HEK293 (cell line): ENCODE measurements at regions not wholly inside any gene's neighbourhood (a gene's known extent, or its start where the extent isn't known, plus 50 kb on each side); places are given as distances from the start of the nearest gene placed in this dataset.
A peak's percentile ranks its signal among the peaks of the same experiment; 100 is the strongest.

Source experiments
- CTCF ChIA-PET: fragments of 350-600 bp; formaldehyde crosslinking; extraction: SDS; loops from one replicate; lab custom pipeline; 2021; ENCODE audit warnings: antibody characterized with exemption; lab: Yijun Ruan, JAX
- POLR2A ChIA-PET: fragments of 300-600 bp; formaldehyde crosslinking; extraction: SDS; loops from one replicate; lab custom pipeline; 2020; ENCODE audit warnings: antibody characterized with exemption, inconsistent platforms; lab: Yijun Ruan, JAX
- H3K27ac ChIP-seq: fragments of 200-500 bp; sonication (Bioruptor generic); 2 replicates; pipeline ENCODE4 v1.5.1; 2014; ENCODE audit warnings: low read depth, low read length, control low read depth, inconsistent platforms; ENCODE audit errors: extremely low read depth
- H3K36me3 ChIP-seq, 2 experiments: fragments of 200-500 bp in 1 of 2; sonication (Bioruptor generic) in 1 of 2; 1 replicate in 1 of 2; 2 replicates in 1 of 2; pipeline ENCODE4 v1.5.1; 2014 to 2017; ENCODE audit warnings: inconsistent platforms in 2 of 2, low read length in 2 of 2; ENCODE audit not compliant: control insufficient read depth in 2 of 2, insufficient read depth in 1 of 2
- H3K4me1 ChIP-seq: fragments of 200-500 bp; sonication (Bioruptor generic); 2 replicates; pipeline ENCODE4 v1.5.1; 2014; ENCODE audit warnings: mild to moderate bottlenecking, low read length, inconsistent platforms; ENCODE audit not compliant: control insufficient read depth, insufficient read depth
- H3K4me3 ChIP-seq: 2 replicates; pipeline ENCODE4 v1.5.1; 2011; ENCODE audit warnings: low read depth, mild to moderate bottlenecking, control low read depth, low read length, moderate library complexity
- H3K9me3 ChIP-seq: fragments of 200-500 bp; sonication (Bioruptor generic); 2 replicates; pipeline ENCODE4 v1.5.1; 2014; ENCODE audit warnings: low read depth, low read length, inconsistent platforms; ENCODE audit not compliant: control insufficient read depth, insufficient read depth
- PRDM6 ChIP-seq: fragments of 450-650 bp; formaldehyde crosslinking; IDR thresholded peaks from 2 replicates; pipeline ENCODE4 v1.5.1; 2017; ENCODE audit warnings: missing biosample characterization, missing genetic modification characterization
- SCRT2 ChIP-seq: fragments of 450-650 bp; formaldehyde crosslinking; IDR thresholded peaks from 2 replicates; pipeline ENCODE4 v1.5.1; 2016; ENCODE audit warnings: missing biosample characterization, missing genetic modification characterization
- ZBTB7A ChIP-seq: fragments of 450-650 bp; formaldehyde crosslinking; IDR thresholded peaks from 2 replicates; pipeline ENCODE4 v1.5.1; 2016; ENCODE audit warnings: low read depth, missing biosample characterization, missing genetic modification characterization
- ZFHX2 ChIP-seq: fragments of 450-650 bp; formaldehyde crosslinking; conservative IDR thresholded peaks from 2 replicates; pipeline ENCODE4 v1.5.1; 2016; ENCODE audit warnings: missing biosample characterization, missing genetic modification characterization
- ZFP37 ChIP-seq: fragments of 450-650 bp; formaldehyde crosslinking; IDR thresholded peaks from 2 replicates; pipeline ENCODE4 v1.5.1; 2016; ENCODE audit warnings: missing biosample characterization, missing genetic modification characterization
- ZNF121 ChIP-seq: fragments of 450-650 bp; formaldehyde crosslinking; IDR thresholded peaks from 2 replicates; pipeline ENCODE4 v1.5.1; 2016; ENCODE audit warnings: missing biosample characterization, missing genetic modification characterization
- ZNF148 ChIP-seq: fragments of 450-650 bp; formaldehyde crosslinking; IDR thresholded peaks from 2 replicates; pipeline ENCODE4 v1.5.0; 2017; ENCODE audit warnings: missing biosample characterization, missing genetic modification characterization, borderline replicate concordance
- ZNF202 ChIP-seq: fragments of 450-650 bp; formaldehyde crosslinking; IDR thresholded peaks from 2 replicates; pipeline ENCODE4 v1.5.1; 2016; ENCODE audit warnings: missing biosample characterization, missing genetic modification characterization, borderline replicate concordance
- ZNF23 ChIP-seq: fragments of 450-650 bp; formaldehyde crosslinking; IDR thresholded peaks from 2 replicates; pipeline ENCODE4 v1.5.1; 2016; ENCODE audit warnings: missing biosample characterization, missing genetic modification characterization, borderline replicate concordance
- ZNF266 ChIP-seq: fragments of 450-650 bp; formaldehyde crosslinking; IDR thresholded peaks from 2 replicates; pipeline ENCODE4 v1.5.1; 2016; ENCODE audit warnings: missing biosample characterization, missing genetic modification characterization, low read depth
- ZNF362 ChIP-seq: fragments of 450-650 bp; formaldehyde crosslinking; IDR thresholded peaks from 2 replicates; pipeline ENCODE4 v1.5.1; 2016; ENCODE audit warnings: missing biosample characterization, missing genetic modification characterization
- ZNF548 ChIP-seq: fragments of 450-650 bp; formaldehyde crosslinking; IDR thresholded peaks from 2 replicates; pipeline ENCODE4 v1.5.1; 2016; ENCODE audit warnings: missing biosample characterization, missing genetic modification characterization
- ZNF571 ChIP-seq: fragments of 450-650 bp; formaldehyde crosslinking; IDR thresholded peaks from 2 replicates; pipeline ENCODE4 v1.5.0; 2017; ENCODE audit warnings: missing biosample characterization, missing genetic modification characterization
- ZNF660 ChIP-seq: fragments of 450-650 bp; IDR thresholded peaks from 2 replicates; pipeline ENCODE4 v1.5.1; 2018; ENCODE audit warnings: missing biosample characterization, mild to moderate bottlenecking, missing genetic modification characterization
- ZSCAN16 ChIP-seq: fragments of 450-650 bp; formaldehyde crosslinking; IDR thresholded peaks from 2 replicates; pipeline ENCODE4 v1.5.1; 2016; ENCODE audit warnings: missing biosample characterization, missing genetic modification characterization
- TF ChIP-seq, protein P1 (sequence below): fragments of 450-650 bp; formaldehyde crosslinking; conservative IDR thresholded peaks from 2 replicates; pipeline ENCODE4 v1.5.1; 2016; ENCODE audit warnings: low read depth, missing biosample characterization, missing genetic modification characterization
- TF ChIP-seq, protein P2 (sequence below): fragments of 450-650 bp; formaldehyde crosslinking; IDR thresholded peaks from 2 replicates; pipeline ENCODE4 v1.5.1; 2016; ENCODE audit warnings: missing biosample characterization, missing genetic modification characterization, borderline replicate concordance
- TF ChIP-seq, protein P3 (sequence below): fragments of 450-650 bp; formaldehyde crosslinking; IDR thresholded peaks from 2 replicates; pipeline ENCODE4 v1.5.1; 2016; ENCODE audit warnings: missing biosample characterization, missing genetic modification characterization
- TF ChIP-seq, protein P4 (sequence below): fragments of 450-650 bp; IDR thresholded peaks from 2 replicates; pipeline ENCODE4 v1.5.1; 2018; ENCODE audit warnings: missing biosample characterization, missing genetic modification characterization

- Histone ChIP-seq H3K36me3 (no peaks in the 10 kb centered on the region), H3K4me1 (peaks cover 34% of the 10 kb centered on the region), H3K27ac (no peak overlapping the region; the same call in 1 of the 2 replicates), H3K9me3 (no peaks in the 10 kb centered on the region), H3K4me3 (no peak overlapping the region)
- CTCF ChIA-PET, result interaction anchor here (0.6 to 1.1 kb wide), 3 partner anchors 65 to 548 kb away, joined by 3 to 5 read pairs (median 3); no protein-coding TSS in a partner anchor
- POLR2A ChIA-PET, result no interaction called here
- TF ChIP-seq ZNF548 (tag by site-specific recombination), result no peak
- TF ChIP-seq, protein P1, sequence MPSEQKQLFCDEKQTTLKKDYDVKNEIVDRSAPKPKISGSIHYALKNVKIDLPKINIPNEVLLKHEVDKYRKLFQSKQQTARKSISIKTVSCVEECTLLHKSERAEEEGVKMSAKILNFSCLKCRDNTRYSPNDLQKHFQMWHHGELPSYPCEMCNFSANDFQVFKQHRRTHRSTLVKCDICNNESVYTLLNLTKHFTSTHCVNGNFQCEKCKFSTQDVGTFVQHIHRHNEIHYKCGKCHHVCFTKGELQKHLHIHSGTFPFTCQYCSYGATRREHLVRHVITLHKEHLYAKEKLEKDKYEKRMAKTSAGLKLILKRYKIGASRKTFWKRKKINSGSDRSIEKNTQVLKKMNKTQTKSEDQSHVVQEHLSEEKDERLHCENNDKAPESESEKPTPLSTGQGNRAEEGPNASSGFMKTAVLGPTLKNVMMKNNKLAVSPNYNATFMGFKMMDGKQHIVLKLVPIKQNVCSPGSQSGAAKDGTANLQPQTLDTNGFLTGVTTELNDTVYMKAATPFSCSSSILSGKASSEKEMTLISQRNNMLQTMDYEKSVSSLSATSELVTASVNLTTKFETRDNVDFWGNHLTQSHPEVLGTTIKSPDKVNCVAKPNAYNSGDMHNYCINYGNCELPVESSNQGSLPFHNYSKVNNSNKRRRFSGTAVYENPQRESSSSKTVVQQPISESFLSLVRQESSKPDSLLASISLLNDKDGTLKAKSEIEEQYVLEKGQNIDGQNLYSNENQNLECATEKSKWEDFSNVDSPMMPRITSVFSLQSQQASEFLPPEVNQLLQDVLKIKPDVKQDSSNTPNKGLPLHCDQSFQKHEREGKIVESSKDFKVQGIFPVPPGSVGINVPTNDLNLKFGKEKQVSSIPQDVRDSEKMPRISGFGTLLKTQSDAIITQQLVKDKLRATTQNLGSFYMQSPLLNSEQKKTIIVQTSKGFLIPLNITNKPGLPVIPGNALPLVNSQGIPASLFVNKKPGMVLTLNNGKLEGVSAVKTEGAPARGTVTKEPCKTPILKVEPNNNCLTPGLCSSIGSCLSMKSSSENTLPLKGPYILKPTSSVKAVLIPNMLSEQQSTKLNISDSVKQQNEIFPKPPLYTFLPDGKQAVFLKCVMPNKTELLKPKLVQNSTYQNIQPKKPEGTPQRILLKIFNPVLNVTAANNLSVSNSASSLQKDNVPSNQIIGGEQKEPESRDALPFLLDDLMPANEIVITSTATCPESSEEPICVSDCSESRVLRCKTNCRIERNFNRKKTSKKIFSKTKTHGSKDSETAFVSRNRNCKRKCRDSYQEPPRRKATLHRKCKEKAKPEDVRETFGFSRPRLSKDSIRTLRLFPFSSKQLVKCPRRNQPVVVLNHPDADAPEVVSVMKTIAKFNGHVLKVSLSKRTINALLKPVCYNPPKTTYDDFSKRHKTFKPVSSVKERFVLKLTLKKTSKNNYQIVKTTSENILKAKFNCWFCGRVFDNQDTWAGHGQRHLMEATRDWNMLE (tag by site-specific recombination), result no peak
- TF ChIP-seq, protein P2, sequence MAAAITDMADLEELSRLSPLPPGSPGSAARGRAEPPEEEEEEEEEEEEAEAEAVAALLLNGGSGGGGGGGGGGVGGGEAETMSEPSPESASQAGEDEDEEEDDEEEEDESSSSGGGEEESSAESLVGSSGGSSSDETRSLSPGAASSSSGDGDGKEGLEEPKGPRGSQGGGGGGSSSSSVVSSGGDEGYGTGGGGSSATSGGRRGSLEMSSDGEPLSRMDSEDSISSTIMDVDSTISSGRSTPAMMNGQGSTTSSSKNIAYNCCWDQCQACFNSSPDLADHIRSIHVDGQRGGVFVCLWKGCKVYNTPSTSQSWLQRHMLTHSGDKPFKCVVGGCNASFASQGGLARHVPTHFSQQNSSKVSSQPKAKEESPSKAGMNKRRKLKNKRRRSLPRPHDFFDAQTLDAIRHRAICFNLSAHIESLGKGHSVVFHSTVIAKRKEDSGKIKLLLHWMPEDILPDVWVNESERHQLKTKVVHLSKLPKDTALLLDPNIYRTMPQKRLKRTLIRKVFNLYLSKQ, result no peak
- TF ChIP-seq, protein P3, sequence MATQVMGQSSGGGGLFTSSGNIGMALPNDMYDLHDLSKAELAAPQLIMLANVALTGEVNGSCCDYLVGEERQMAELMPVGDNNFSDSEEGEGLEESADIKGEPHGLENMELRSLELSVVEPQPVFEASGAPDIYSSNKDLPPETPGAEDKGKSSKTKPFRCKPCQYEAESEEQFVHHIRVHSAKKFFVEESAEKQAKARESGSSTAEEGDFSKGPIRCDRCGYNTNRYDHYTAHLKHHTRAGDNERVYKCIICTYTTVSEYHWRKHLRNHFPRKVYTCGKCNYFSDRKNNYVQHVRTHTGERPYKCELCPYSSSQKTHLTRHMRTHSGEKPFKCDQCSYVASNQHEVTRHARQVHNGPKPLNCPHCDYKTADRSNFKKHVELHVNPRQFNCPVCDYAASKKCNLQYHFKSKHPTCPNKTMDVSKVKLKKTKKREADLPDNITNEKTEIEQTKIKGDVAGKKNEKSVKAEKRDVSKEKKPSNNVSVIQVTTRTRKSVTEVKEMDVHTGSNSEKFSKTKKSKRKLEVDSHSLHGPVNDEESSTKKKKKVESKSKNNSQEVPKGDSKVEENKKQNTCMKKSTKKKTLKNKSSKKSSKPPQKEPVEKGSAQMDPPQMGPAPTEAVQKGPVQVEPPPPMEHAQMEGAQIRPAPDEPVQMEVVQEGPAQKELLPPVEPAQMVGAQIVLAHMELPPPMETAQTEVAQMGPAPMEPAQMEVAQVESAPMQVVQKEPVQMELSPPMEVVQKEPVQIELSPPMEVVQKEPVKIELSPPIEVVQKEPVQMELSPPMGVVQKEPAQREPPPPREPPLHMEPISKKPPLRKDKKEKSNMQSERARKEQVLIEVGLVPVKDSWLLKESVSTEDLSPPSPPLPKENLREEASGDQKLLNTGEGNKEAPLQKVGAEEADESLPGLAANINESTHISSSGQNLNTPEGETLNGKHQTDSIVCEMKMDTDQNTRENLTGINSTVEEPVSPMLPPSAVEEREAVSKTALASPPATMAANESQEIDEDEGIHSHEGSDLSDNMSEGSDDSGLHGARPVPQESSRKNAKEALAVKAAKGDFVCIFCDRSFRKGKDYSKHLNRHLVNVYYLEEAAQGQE, result no peak
- no peak for TF ChIP-seq ZNF23
- no peak for TF ChIP-seq ZNF660 (tag by site-specific recombination)
- TF ChIP-seq, protein P4, sequence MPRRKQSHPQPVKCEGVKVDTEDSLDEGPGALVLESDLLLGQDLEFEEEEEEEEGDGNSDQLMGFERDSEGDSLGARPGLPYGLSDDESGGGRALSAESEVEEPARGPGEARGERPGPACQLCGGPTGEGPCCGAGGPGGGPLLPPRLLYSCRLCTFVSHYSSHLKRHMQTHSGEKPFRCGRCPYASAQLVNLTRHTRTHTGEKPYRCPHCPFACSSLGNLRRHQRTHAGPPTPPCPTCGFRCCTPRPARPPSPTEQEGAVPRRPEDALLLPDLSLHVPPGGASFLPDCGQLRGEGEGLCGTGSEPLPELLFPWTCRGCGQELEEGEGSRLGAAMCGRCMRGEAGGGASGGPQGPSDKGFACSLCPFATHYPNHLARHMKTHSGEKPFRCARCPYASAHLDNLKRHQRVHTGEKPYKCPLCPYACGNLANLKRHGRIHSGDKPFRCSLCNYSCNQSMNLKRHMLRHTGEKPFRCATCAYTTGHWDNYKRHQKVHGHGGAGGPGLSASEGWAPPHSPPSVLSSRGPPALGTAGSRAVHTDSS, result no peak
- TF ChIP-seq ZNF202 (tag by site-specific recombination), result no peak
- TF ChIP-seq ZBTB7A (tag by site-specific recombination), result no peak
- TF ChIP-seq ZNF121 (tag by site-specific recombination), result no peak
- no peak for TF ChIP-seq ZNF148 (tag by site-specific recombination)
- TF ChIP-seq ZNF362, result 0 out of 2 replicates have a peak, but pooled peaks have one; percentile 53
- no peak for TF ChIP-seq ZFP37
- TF ChIP-seq ZNF571 (tag by site-specific recombination), result no peak
- no peak for TF ChIP-seq ZFHX2 (tag by site-specific recombination)
- peak; percentile 62 for TF ChIP-seq SCRT2 (tag by site-specific recombination)
- no peak for TF ChIP-seq ZNF266 (tag by site-specific recombination)
- no peak for TF ChIP-seq ZSCAN16 (tag by site-specific recombination)
- no peak for TF ChIP-seq PRDM6 (tag by site-specific recombination)
These were observed 154.1 kb downstream of the RPS12 start for GRCh38 chr6:132968419-132968950.
